A549 (cell line): ENCODE measurements at regions not wholly inside any gene's neighbourhood (a gene's known extent, or its start where the extent isn't known, plus 50 kb on each side); places are given as distances from the start of the nearest gene placed in this dataset.

Experiments
- JUNB ChIP-seq: fragments of >200 bp; sonication (Bioruptor Twin); formaldehyde crosslinking; IDR thresholded peaks from 2 replicates; pipeline ENCODE4 v1.6.1; 2016
- KDM1A ChIP-seq: fragments of 200-600 bp; sonication (generic); IDR thresholded peaks from 2 replicates; pipeline ENCODE4 v1.6.1; 2016; ENCODE audit warnings: low read depth, mild to moderate bottlenecking
- MYC ChIP-seq: IDR thresholded peaks from 2 replicates; pipeline ENCODE4 v1.6.1; 2012; ENCODE audit warnings: mild to moderate bottlenecking, inconsistent platforms, low read length, improper control_type of control experiment, borderline replicate concordance
- SMC3 ChIP-seq: fragments of >200 bp; sonication (Bioruptor Twin); formaldehyde crosslinking; IDR thresholded peaks from 3 replicates; pipeline ENCODE4 v1.6.1; 2018; ENCODE audit warnings: inconsistent platforms
- TF ChIP-seq, protein P1 (sequence below): fragments of >200 bp; sonication (Bioruptor Twin); formaldehyde crosslinking; IDR thresholded peaks from 3 replicates; pipeline ENCODE4 v1.5.1; 2016

DNA sequence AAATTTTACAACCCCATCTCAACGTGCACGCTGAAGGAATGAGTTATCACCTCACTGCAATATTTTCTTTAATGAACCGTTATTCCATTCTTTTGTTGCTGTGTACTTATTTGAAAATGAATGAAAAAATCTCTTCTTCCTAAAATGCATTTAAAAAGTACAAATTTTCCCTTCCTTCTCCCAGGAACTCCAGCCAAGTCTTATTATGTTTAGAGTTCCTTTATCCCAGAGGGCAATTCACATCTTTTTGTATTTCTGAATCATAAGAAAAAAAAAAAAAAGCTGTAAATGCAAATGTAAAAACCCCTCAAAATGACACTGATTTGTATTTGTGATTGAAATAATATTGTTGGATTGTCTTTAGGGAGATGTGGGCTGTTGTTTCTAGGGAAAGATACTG lies 2194.3 kb upstream of the CELF4 start:
- TF ChIP-seq, protein P1, sequence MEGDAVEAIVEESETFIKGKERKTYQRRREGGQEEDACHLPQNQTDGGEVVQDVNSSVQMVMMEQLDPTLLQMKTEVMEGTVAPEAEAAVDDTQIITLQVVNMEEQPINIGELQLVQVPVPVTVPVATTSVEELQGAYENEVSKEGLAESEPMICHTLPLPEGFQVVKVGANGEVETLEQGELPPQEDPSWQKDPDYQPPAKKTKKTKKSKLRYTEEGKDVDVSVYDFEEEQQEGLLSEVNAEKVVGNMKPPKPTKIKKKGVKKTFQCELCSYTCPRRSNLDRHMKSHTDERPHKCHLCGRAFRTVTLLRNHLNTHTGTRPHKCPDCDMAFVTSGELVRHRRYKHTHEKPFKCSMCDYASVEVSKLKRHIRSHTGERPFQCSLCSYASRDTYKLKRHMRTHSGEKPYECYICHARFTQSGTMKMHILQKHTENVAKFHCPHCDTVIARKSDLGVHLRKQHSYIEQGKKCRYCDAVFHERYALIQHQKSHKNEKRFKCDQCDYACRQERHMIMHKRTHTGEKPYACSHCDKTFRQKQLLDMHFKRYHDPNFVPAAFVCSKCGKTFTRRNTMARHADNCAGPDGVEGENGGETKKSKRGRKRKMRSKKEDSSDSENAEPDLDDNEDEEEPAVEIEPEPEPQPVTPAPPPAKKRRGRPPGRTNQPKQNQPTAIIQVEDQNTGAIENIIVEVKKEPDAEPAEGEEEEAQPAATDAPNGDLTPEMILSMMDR: no peak
- TF ChIP-seq SMC3: no peak
- no peak for TF ChIP-seq MYC
- no peak for TF ChIP-seq KDM1A
- no peak for TF ChIP-seq JUNB
